ENCODE measurements at regions not wholly inside any gene's neighbourhood (a gene's known extent, or its start where the extent isn't known, plus 50 kb on each side); places are given as distances from the start of the nearest gene placed in this dataset.

DNA sequence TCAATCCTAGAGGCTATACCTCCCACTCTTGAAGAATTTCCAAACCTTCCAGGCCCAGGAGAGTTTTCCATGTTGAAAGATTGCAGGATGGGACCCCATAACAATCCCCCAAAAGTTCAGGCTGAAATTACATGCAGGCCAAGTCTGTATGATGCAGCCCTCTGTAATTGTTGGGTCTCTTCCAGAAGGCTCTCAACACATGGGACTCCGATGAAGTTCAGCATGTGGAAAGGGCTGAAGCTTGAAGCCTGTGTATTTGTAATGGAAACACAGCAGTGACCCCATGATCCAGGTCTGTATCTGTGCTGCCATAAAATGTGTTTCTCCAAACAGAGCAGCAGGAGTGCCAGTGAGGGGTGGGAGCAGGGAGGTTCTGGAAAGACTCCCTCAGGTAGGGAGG is 202.5 kb upstream of the LYPLAL1 start:
- DNase-seq (ENCODE audit: low spot score), result no peak
- H3K4me1 Mint-ChIP-seq (ENCODE audit: low read depth), result no peaks in the 10 kb centered on the region
- no peaks in the 10 kb centered on the region for H3K36me3 Mint-ChIP-seq (ENCODE audit: low read depth)
- no peak overlapping the region for H3K27ac Mint-ChIP-seq
- peaks cover 8% of the 10 kb centered on the region for H3K9me3 Mint-ChIP-seq
- no peaks in the 10 kb centered on the region for H3K27me3 Mint-ChIP-seq (ENCODE audit: low read depth)
- H3K4me3 Mint-ChIP-seq, result no peak overlapping the region

DNA sequence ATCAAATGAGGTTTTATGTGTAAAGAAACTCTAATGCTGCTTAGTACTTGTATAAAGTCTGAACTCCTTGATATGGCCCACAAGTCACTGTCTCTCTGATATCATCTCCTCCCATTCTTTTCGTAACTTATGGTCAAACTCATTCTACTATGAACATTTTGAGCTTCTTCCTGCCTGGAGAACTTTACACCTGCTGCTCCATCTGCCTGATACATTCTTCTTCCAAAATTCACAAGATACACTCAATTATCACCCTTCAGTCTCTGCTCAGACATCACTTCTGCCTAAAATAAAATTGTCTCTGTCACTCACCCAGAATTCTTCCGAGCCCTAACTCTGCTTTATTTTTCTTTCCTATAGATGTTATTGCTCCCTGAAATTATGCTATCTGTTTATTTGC is 192.8 kb upstream of the LYPLAL1 start:
- H3K9me3 Mint-ChIP-seq, result no peaks in the 10 kb centered on the region
- H3K4me3 Mint-ChIP-seq, result no peak overlapping the region
- no peak overlapping the region for H3K27ac Mint-ChIP-seq
- no peaks in the 10 kb centered on the region for H3K4me1 Mint-ChIP-seq (ENCODE audit: low read depth)
- no peak for DNase-seq (ENCODE audit: low spot score)
- H3K27me3 Mint-ChIP-seq (ENCODE audit: low read depth), result no peaks in the 10 kb centered on the region
- H3K36me3 Mint-ChIP-seq (ENCODE audit: low read depth), result no peaks in the 10 kb centered on the region

GRCh38 chr1:218982482-218982881 is 191.2 kb upstream of the LYPLAL1 start:
- Mint-ChIP-seq H3K4me3 (no peak overlapping the region), H3K36me3 (ENCODE audit: low read depth) (no peaks in the 10 kb centered on the region), H3K9me3 (no peaks in the 10 kb centered on the region), H3K27ac (no peak overlapping the region), H3K4me1 (ENCODE audit: low read depth) (no peaks in the 10 kb centered on the region), H3K27me3 (ENCODE audit: low read depth) (no peaks in the 10 kb centered on the region)
- no peak for DNase-seq (ENCODE audit: low spot score)

GRCh38 chr1:218983433-218983832 is 190.2 kb upstream of the LYPLAL1 start:
- no peaks in the 10 kb centered on the region for H3K4me1 Mint-ChIP-seq (ENCODE audit: low read depth)
- no peak overlapping the region for H3K4me3 Mint-ChIP-seq
- DNase-seq (ENCODE audit: low spot score), result no peak
- H3K27ac Mint-ChIP-seq, result no peak overlapping the region
- no peaks in the 10 kb centered on the region for H3K9me3 Mint-ChIP-seq
- no peaks in the 10 kb centered on the region for H3K36me3 Mint-ChIP-seq (ENCODE audit: low read depth)
- no peaks in the 10 kb centered on the region for H3K27me3 Mint-ChIP-seq (ENCODE audit: low read depth)

- Mint-ChIP-seq H3K27me3 (ENCODE audit: low read depth) (no peaks in the 10 kb centered on the region), H3K27ac (no peak overlapping the region), H3K9me3 (no peaks in the 10 kb centered on the region), H3K36me3 (ENCODE audit: low read depth) (no peaks in the 10 kb centered on the region), H3K4me3 (no peak overlapping the region), H3K4me1 (ENCODE audit: low read depth) (no peaks in the 10 kb centered on the region)
- DNase-seq (ENCODE audit: low spot score), result no peak
Observed at GRCh38 chr1:218983848-218984247, 189.8 kb upstream of the LYPLAL1 start.

DNA sequence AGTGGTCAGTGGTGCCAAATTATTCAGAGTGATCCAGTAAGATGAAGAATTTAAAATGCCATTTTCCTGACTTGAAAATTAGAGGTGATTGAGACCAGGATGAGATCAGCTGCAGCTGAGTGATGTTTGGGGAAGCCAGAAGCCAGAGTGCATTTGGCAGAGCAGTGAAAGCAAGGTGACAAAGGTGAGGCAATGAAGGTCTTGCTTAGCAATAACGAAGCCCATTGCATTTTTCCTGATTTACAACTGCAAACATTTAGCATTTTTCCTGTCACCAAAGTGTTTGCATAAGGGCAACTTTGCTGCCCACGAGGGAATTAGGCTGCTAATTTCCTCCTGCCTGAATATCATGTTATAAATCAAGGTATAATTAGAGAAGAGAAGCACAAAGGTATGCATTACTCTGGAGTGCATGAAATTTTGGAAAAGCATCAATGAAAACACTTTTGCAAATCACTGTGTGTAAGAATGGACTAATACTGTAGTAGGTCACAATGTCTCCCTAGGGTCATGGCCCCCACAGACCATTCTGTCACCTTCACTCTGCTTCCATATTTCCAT is 188.2 kb upstream of the LYPLAL1 start:
- H3K4me1 Mint-ChIP-seq (ENCODE audit: low read depth), result no peaks in the 10 kb centered on the region
- DNase-seq (ENCODE audit: low spot score), result no peak
- no peak overlapping the region for H3K27ac Mint-ChIP-seq
- H3K4me3 Mint-ChIP-seq, result no peak overlapping the region
- no peaks in the 10 kb centered on the region for H3K27me3 Mint-ChIP-seq (ENCODE audit: low read depth)
- no peaks in the 10 kb centered on the region for H3K9me3 Mint-ChIP-seq
- H3K36me3 Mint-ChIP-seq (ENCODE audit: low read depth), result no peaks in the 10 kb centered on the region

DNA sequence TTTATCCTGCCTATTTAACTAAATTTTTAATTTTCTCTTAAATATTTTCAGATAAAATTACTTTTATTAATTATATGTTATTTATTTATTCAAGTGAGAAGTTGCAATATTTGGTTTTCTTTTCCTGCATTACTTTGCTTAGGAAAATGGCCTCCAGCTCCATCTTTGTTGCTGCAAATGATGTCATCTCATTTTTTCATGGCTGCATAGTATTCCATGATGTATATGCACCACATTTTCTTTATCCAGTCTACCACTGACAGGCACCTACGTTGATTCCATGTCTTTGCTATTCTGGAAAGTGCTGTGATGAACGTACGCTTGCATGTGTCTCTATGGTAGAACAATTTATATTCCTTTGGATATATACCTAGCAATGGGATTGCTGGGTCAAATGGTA is 186.9 kb upstream of the LYPLAL1 start:
- H3K9me3 Mint-ChIP-seq, result no peaks in the 10 kb centered on the region
- H3K27me3 Mint-ChIP-seq (ENCODE audit: low read depth), result no peaks in the 10 kb centered on the region
- H3K36me3 Mint-ChIP-seq (ENCODE audit: low read depth), result no peaks in the 10 kb centered on the region
- no peak for DNase-seq (ENCODE audit: low spot score)
- H3K27ac Mint-ChIP-seq, result no peak overlapping the region
- no peak overlapping the region for H3K4me3 Mint-ChIP-seq
- H3K4me1 Mint-ChIP-seq (ENCODE audit: low read depth), result no peaks in the 10 kb centered on the region

GRCh38 chr1:218990019-218990418 is 183.7 kb upstream of the LYPLAL1 start:
- Mint-ChIP-seq H3K4me1 (ENCODE audit: low read depth) (no peaks in the 10 kb centered on the region), H3K36me3 (ENCODE audit: low read depth) (no peaks in the 10 kb centered on the region), H3K27me3 (ENCODE audit: low read depth) (no peaks in the 10 kb centered on the region), H3K4me3 (no peak overlapping the region), H3K9me3 (no peaks in the 10 kb centered on the region), H3K27ac (no peak overlapping the region)
- no peak for DNase-seq (ENCODE audit: low spot score)

DNA sequence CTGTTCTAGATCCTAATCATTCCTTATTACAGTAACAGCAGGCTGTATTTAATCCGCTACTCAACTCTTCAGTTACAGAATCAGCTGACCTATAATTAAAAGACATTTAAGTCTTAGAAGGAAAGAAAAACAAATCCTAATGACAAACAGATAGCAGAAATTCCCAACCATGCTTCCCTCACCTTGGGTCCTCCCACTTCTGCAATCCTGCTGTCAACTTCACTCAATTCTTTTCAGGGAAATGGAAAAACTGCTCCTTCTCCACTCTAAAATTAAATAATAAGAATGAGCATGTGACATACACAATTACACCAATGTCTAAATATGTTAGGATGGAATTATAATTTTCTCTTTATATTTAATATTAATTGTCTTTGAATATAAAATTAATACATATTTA is 182.6 kb upstream of the LYPLAL1 start:
- H3K9me3 Mint-ChIP-seq, result no peaks in the 10 kb centered on the region
- H3K4me3 Mint-ChIP-seq, result no peak overlapping the region
- DNase-seq (ENCODE audit: low spot score), result no peak
- no peaks in the 10 kb centered on the region for H3K27me3 Mint-ChIP-seq (ENCODE audit: low read depth)
- no peak overlapping the region for H3K27ac Mint-ChIP-seq
- H3K4me1 Mint-ChIP-seq (ENCODE audit: low read depth), result no peaks in the 10 kb centered on the region
- no peaks in the 10 kb centered on the region for H3K36me3 Mint-ChIP-seq (ENCODE audit: low read depth)

GRCh38 chr1:218994615-218995014 is 179.1 kb upstream of the LYPLAL1 start:
- Mint-ChIP-seq H3K27me3 (ENCODE audit: low read depth) (no peaks in the 10 kb centered on the region), H3K27ac (no peak overlapping the region), H3K36me3 (ENCODE audit: low read depth) (no peaks in the 10 kb centered on the region), H3K4me3 (no peak overlapping the region), H3K4me1 (ENCODE audit: low read depth) (no peaks in the 10 kb centered on the region), H3K9me3 (no peaks in the 10 kb centered on the region)
- DNase-seq (ENCODE audit: low spot score), result no peak

GRCh38 chr1:218995091-218995665 is 178.5 kb upstream of the LYPLAL1 start:
- Mint-ChIP-seq H3K36me3 (ENCODE audit: low read depth) (no peaks in the 10 kb centered on the region), H3K4me3 (no peak overlapping the region), H3K27ac (no peak overlapping the region), H3K9me3 (no peaks in the 10 kb centered on the region), H3K4me1 (ENCODE audit: low read depth) (no peaks in the 10 kb centered on the region), H3K27me3 (ENCODE audit: low read depth) (no peaks in the 10 kb centered on the region)
- DNase-seq (ENCODE audit: low spot score), result no peak

DNA sequence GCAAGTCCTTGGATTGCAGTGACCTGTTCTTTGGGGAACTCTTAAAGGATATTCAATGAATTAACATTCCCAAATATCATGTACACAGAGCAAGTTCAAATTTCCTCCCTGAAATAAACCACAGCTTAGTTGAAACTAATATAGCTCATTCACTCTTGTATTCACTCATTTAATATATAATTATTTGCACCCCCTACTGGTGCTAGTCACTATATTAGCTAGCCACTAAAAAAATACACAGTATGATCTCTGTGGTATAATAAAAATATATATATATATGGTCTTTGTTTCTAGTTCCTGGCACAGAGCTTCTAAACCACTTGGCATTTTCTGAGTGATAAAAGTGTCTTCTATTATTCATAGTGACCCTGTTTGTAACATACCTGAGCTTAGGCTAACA is 177.3 kb upstream of the LYPLAL1 start:
- Mint-ChIP-seq H3K9me3 (no peaks in the 10 kb centered on the region), H3K36me3 (ENCODE audit: low read depth) (no peaks in the 10 kb centered on the region), H3K4me1 (ENCODE audit: low read depth) (no peaks in the 10 kb centered on the region), H3K27me3 (ENCODE audit: low read depth) (no peaks in the 10 kb centered on the region), H3K27ac (no peak overlapping the region), H3K4me3 (no peak overlapping the region)
- DNase-seq (ENCODE audit: low spot score), result no peak

GRCh38 chr1:219000005-219000404 is 173.7 kb upstream of the LYPLAL1 start:
- Mint-ChIP-seq H3K4me1 (ENCODE audit: low read depth) (no peaks in the 10 kb centered on the region), H3K36me3 (ENCODE audit: low read depth) (no peaks in the 10 kb centered on the region), H3K9me3 (no peaks in the 10 kb centered on the region), H3K27me3 (ENCODE audit: low read depth) (no peaks in the 10 kb centered on the region), H3K27ac (no peak overlapping the region), H3K4me3 (no peak overlapping the region)
- no peak for DNase-seq (ENCODE audit: low spot score)

DNA sequence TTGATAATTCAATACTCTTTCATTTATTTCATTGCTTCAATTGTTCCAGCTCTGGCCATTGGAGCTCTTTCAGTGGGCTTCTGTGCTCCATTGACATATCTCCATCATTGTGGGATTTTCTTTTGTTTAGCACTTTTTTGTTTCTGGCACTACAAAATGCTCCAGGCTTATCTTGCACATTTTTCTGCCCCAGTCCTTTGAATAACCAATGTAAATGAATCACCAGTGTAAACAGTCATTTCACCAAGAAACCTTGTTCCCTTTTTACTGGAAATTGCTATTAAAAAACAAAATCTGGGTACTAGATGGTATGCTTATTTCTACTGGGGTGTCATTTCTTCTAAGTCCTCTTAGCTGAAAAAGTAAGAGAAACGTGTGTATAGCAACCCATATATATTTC is 173.0 kb upstream of the LYPLAL1 start:
- no peak overlapping the region for H3K4me3 Mint-ChIP-seq
- no peaks in the 10 kb centered on the region for H3K4me1 Mint-ChIP-seq (ENCODE audit: low read depth)
- no peaks in the 10 kb centered on the region for H3K9me3 Mint-ChIP-seq
- H3K27ac Mint-ChIP-seq, result no peak overlapping the region
- H3K27me3 Mint-ChIP-seq (ENCODE audit: low read depth), result no peaks in the 10 kb centered on the region
- no peak for DNase-seq (ENCODE audit: low spot score)
- no peaks in the 10 kb centered on the region for H3K36me3 Mint-ChIP-seq (ENCODE audit: low read depth)

GRCh38 chr1:219010720-219011119 is 163.0 kb upstream of the LYPLAL1 start:
- Mint-ChIP-seq H3K4me1 (ENCODE audit: low read depth) (no peaks in the 10 kb centered on the region), H3K27ac (no peak overlapping the region), H3K9me3 (no peaks in the 10 kb centered on the region), H3K27me3 (ENCODE audit: low read depth) (no peaks in the 10 kb centered on the region), H3K36me3 (ENCODE audit: low read depth) (no peaks in the 10 kb centered on the region), H3K4me3 (no peak overlapping the region)
- no peak for DNase-seq (ENCODE audit: low spot score)

Measured in T-helper 2 cell treated with Interferon-gamma antibody and Interleukin-4, amounts not matched to agents 5 μg/mL and 100 μg/mL, for 36 hours (primary cell).